Stimulated activated CD8-positive, alpha-beta memory T cell treated with anti-CD3 and anti-CD28 coated beads, Interleukin-15, amount 100 ng/mL, for 24 hours (primary cell): ENCODE measurements at regions not wholly inside any gene's neighbourhood (a gene's known extent, or its start where the extent isn't known, plus 50 kb on each side); places are given as distances from the start of the nearest gene placed in this dataset.

Experiments
- DNase-seq: peaks from one replicate; pipeline ENCODE4 v3.0.0-alpha.2; 2020; ENCODE audit warnings: low read depth

DNA sequence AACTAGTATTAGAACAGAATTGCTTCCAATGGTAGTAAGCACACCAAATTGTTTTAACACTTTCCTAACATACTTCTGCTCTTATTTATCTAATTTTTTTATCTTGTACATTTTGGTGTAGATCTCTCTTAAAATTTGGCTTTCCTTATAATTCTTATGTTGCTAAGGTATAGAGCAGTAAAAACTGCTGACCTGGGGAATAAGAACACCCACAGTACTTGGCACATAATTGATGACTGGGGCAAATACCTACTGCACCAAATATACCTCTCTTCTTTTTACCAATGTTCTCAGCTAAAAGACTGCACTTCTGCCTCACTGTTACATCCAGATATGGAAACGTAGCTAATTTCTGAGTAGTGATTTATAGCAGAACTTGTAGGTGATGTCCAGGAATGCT lies 642.2 kb downstream of the LIG4 start:
- no peak for DNase-seq

DNA sequence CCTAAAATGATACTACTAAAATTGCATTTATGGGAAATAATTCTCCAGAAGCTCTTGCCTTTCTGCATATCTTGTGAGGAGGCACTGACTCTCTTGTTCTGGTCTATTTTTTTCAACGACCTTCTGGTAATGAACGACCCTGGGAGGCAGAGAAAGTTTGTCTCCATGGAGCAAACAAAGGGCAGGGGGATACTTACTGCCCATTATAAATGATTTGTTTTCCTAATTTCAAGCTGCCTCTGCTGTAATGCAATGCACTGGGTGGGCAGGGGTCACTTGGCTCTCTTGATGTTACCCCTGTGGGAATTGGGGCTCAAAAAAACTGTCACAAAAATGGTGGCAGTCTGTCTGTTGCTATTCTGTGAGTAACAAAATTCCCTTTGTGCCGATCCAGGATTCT lies 643.2 kb downstream of the LIG4 start:
- DNase-seq = no peak

DNA sequence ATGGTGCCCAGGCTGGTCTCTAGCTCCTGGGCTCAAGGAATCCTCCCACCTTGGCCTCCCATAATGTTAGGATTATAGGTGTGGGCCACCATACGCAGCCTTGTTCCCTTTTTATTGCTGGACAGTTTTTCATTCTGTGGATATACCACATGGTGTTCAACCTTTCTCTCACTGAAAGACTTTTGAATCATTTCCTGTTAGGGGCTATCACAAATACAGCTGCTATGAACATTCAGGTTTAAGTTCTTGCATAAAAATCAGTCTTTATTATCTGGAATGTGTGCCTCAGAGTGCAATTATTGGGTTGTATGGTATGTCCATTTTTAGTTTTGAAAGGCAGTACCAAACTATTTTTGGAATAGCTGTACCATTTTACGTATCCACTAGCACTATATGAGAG lies 647.2 kb downstream of the LIG4 start:
- no peak for DNase-seq

DNA sequence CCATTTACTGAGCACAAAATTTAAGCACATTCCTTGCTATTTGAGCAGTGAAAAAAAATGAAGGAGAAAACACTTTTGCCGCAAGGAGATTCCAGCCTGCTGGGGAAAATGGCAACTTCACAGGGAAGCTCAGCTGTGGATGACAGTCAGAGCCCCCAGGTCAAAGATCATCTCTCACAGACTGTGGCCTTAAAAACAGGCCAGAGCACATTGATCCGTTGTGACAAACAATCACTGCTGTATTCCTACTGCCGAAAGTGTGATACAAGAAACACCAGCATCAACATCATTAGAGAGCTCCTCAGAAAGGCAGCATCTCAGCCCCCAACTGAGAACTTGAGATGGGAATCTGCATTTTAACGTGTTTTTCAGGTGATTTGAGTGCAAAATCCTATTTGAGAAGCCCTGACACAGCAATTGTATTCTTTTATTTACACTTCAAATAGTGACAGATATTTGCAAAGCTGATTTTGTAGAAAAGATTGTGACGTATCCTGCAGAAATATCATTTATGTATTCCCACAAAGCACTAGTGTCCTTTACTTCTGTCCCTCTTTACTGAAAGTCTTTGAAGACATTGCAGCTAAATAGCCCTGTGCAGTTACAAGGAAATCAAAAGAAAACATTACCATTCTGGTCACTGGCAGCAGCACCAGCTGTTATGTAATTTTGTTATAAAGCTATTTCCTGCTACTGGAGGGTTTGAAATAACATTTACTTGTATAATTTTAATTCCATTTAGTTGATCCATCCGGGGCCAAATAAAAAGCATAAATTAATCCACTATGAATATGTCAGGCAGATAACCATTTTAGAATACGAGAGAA lies 652.0 kb downstream of the LIG4 start:
- DNase-seq = no peak

DNA sequence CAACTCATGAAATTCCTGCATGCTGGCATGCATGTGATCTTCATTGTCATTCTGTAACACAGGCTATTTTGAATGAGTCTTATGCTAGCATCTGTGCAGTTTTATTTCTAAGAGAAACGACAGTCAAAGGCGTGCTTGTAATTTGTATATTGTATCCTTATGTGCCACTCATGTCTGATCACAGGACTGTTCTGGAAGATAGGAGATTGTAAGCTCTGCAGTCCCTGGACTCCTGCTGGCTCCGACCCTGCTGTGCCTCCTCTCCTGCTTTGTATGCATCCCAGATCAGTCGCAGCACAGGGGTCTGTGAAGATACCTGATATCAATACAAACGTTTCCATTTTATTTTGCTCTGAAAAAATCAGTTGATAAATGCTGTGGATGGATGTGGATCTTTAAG lies 653.1 kb downstream of the LIG4 start:
- no peak for DNase-seq

DNA sequence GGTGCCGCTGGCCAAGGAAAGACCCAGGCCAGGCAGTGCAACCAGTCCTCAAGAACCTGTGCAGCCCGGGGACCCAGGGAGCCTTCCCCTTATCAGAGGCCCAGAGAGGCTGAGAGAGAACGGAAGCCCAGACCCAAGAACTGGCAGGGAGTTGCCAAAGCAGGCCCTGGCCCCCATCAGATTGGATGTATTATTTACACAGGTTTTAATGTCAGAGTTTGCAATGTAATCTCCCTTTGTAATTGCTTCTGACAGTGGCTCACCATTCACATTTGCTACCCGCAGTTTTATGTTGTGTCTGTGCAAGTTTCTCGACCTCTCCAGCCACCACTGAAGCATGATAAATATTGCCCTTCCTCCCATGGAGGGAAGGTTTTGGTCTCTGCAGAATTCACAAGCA lies 660.9 kb downstream of the LIG4 start:
- no peak for DNase-seq

DNA sequence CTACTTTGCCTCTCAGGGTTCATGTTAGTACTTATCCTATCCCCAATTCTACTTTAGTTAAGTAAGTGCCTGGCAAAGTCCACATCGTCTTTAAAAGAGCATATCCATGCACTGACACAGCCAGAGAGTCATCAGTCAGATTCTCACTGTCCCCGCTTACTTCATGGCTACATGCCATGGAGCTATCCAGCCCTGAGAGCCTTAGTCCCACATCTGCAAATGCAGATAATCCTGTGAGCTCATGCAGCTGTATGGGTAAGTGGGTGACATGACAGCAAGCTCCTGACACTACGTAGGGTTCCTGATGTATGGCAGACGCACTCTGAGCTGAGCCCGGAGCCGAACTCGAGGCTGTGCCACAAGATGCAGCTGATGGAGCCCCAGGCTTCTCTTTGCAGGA lies 661.5 kb downstream of the LIG4 start:
- no peak for DNase-seq

DNA sequence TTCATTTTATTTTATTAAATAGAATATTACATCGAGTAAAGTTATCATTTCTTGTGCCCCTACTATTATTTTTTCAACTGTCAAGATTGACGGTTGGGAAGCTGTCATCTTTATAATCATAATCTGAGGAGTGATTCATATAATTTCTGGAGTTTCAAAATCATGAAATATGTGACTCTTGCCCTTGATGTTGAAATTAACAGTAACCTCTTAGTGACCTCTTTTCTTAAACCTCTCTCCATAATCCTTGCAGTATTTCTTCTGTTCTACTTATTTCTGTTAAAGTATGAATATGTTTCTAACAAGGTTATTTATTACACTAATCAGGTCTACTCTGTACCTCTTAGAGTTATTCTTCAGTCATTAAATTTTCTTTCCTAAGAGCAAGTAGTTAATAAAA lies 663.8 kb downstream of the LIG4 start:
- DNase-seq = no peak

DNA sequence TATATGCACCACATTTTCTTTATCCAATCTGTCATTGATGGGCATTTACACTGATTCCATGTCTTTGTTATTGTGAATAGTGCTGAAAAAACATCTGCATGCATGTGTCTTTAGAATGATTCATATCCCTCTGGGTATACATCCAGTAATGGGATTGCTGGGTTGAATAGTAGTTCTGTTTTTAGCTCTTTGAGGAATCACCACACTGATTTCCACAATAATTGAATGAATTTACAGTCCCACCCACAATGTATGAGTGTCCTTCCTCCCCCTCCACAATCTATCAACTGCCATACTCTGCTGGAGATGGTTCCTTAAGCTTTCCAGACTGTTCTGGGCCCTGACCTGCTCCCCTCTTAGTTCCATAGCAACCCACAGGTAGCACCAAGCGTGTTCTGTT lies 667.0 kb downstream of the LIG4 start:
- DNase-seq = no peak

DNA sequence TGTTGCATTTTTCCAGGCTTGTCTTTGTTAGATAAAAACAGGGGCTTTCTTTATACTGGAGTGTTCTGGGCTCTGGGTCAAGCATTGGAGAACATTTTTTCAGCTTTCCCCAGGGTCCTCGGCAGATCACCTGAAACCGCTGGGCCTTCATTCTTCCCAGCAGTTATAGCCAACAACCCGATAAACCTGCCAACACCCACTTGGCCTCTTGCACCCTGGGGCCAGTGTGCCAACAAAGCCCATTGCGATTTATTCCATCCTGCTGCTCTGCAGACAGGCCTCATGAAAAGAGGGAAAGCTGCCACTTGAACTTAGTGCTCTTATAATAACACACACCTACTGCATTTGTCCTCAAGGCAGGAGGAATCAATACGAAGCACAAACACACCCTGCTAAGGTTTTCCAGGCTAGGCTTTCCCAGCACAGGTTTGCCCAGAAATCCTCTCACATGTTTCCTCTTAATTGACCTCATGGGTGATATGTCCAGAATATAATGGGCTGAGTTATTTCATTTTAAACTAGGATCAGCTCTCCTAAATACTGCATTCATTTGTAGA lies 669.3 kb downstream of the LIG4 start:
- no peak for DNase-seq

DNA sequence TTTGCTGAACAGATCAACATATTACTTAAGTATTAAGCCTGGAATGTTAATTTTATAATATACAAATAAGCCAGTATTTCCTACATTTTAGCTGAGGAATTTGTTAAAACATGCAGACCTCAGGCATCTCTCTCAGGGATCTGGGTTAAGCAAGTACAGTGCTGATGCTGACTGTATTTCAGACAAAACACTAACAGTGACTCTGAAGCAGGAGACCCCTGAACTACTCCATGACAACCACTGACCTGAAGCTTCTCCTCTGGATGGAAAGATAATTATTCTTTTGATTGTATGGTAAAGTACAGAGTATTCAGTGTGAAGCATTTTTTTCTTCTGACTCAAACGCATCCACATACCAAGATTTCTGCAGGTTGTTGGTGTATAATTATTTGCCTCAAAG lies 680.8 kb downstream of the LIG4 start:
- no peak for DNase-seq

DNA sequence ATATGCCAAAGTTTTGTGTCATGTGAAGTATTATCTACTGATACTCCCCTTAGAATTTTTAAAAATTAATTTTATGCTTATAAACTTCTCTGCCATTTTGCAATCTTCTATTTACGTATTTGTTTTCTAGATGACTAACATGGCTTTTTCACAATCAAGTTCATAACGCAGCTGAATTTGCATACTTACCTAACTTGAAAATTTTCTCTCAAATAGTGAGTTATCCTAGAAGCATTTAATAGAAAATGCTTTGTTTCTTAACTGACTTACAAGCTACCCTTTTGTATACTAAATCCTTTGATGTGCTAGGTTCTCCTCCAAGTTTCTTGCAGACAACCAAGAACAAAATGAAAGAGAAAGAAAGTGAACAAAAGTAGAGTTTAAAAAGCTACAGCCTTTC lies 683.5 kb downstream of the LIG4 start:
- no peak for DNase-seq

DNA sequence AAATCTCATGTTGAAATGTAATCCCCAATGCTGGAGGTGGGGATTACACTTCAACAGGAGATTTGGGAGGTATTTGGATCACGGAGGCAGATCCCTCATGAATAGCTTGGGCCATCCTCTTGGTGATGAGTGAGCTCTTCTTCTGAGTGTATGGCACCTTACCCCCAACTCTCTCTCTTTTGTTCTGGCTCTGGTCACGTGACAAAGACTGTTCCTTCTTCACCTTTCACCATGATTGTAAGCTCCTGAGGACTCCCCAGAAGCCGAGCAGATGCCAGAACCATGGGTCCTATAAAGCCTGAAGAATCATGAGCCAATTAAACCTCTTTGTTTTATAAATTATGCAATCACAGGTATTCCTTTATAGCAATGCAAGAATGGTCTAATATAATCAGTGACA lies 684.2 kb downstream of the LIG4 start:
- no peak for DNase-seq

DNA sequence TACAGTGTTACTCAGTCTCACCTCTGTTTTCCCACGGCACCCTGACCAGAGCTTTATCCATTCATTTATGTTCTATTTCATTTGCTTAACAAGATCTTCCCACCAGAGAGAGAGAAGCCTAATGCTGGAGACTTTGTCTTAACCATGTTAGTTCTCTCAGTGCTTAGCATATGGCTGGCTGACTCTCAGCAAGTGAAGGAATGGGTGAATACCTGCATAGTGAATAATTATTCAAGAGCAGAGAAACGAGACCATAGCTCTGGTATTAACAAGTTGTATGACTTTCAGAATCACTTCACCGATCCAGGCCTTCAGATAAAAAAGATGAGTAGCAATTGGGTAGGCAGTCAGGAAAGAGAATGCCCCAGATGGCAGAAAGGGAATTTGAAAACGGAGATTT lies 686.3 kb downstream of the LIG4 start:
- no peak for DNase-seq

DNA sequence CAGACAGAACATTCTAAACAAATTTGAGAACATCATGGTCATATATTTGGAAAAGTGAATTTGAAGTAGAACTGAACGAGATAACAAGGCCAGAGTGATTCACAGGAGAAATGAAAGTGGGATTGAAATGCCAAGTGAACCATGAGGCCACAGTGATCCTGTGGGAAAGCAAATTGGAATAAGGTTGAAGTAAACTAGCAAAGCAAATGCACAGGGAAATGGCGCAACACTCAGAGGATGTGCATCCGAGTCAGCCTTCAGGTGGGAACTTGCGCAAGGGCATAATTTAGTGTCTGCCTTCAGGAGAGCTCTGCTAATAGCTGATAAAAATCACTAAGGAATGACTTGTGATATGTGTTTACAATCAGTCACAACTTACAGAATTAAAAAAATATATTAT lies 696.6 kb downstream of the LIG4 start:
- DNase-seq = no peak

DNA sequence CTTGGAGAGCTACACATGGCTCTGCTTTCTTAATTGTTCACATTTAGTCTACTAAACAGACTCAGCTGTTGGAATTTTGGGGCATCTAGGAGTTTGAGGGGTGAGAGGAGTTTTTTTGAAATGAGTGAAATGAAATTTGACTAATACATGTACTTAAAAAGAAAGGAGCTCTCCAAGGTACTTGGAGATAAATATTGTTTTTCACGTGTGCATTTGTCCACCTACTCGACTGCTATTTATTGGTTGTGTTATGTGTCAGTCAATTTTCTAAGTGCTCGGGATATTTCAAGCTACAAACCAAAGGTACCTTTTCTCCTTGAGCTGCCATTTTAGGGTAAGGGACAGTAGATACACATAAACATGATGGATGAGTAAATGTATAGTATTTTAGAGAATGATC lies 697.0 kb downstream of the LIG4 start:
- DNase-seq = no peak

DNA sequence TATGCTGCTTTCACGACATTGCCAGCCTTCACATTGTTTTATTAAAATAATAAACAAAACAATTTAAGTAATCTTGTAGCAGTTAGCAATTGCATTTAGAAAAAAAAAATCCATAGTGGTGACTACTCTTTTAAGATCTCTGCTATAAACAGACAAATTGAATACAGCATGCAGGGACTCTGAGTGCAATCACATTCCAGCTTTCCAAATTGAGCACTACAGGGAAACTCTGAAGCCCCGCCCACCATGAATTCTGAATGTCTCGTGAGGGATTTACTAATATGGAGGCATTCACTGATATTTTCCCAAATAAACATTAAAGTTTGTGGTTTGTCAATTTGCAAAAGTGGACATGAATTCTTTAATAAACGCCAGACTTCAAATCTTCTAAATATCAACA lies 698.8 kb downstream of the LIG4 start:
- DNase-seq = no peak

DNA sequence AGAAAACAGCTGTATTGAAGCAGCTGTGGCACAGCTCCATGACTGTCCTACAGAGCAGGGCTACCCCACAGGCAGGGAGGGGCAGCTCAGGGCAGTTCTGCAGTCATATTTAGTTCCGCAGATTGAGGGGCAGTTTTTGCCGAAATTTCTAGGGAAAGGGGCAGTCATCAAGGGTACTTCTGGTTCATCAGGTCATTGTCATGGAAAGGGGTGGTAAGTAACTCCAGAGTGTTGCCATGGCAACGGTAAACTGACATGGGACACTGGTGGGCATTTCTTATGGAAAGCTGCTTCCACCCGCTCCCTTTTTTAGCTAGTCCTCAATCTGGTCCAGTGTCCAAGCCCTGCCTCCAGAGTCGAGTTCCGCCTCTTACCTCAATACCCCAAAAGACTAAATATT lies 702.8 kb downstream of the LIG4 start:
- no peak for DNase-seq

DNA sequence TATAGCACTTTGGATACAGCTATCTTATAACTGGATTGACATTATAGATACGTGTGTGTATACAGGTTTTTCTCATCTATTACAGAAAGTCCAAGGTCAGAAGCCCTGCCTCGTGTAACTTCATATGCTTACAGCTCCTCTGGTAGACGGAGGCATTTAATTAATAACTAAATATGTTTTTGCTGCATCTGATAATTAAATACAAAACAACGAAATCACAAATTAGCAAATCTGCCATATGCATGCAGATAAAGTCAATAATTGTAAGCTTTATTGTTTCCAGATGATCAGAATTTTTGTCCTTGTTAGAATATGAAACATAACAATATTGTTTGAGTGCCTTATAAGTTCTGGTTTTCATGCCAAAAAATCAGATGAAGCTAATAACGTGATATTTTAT lies 717.7 kb downstream of the LIG4 start:
- DNase-seq = no peak

DNA sequence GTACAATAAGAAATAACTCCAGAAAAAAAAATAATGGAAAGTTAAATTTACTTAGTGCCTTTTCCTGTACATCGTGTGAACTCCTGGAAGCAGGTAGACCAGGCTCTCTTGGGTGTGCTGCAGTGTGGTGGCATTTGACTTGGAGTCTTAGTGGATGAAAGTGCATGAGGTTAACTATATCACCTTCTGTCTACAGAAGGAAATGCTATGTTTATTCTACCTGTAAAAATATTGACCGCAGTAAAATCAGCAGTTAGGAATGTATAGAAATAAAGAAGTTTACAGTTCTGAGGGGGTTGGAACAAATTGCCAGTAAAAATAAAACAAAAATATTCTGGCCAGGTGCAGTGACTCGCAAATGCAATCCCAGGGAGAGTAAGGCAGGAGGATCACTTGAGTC lies 722.1 kb downstream of the LIG4 start:
- no peak for DNase-seq

DNA sequence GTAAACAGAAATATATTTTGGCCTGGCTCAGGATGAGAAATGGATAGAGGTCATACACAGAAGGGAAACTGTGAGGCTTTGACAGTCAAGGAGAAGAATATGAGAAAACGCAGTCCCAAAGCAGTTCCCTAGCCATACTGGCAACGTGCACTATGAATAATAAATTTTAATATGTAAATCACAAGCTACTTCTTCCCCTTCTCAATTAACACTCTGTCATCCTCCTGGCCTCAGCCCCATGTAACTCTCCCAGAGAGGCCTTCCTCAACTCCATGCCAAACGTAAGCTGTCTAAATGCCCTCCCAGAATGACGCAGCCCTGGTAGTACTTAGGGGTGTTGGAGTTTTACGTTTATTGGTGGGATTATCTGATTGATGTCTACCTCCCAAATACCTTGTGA lies 732.6 kb downstream of the LIG4 start:
- DNase-seq = no peak

DNA sequence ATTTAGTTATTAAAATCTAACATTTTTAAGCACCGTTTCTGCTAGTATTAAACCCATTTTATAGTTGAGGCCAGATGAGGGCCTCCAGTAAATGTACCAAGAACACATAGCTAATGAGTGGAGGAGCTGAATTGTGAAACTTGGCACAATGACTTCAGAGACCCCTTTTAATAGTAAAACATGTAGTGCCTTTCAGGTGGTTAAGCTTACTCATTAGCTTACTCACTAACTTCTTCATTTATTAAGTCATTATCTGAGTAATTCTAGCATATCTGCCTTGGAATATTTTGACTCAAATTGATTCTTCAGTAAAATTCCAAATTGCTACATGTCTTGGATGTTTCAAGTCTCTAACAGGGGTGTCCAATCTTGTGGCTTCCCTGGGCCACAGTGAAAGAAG lies 735.2 kb downstream of the LIG4 start:
- DNase-seq = no peak

DNA sequence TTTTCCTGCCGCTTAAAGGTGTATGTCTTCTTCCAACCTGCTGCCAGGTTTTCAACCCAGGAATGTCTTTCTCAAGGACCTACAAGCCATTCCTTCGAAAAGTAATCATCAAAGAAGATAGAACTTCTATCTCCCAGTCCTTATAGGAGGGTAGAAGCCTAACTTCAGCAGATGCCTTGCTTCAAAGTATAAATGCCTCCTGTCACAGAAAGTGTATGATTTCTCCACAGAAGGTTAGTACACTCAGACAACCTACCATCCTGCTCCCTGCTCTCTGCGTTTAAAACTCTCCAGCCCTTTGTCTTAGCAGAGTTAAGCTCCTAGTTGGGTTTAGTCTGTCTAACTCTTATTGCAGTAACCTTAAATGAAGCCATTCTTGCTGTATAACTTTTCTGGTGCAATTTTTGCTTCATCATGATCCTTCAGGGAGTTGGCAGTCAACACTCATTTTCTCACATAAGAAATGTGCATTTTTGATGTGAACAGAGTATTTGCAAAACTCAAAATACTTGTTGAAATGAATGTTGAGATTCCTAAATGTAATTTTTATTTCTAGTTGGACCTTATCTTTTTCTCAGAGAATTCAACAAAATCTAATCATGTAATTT lies 737.5 kb downstream of the LIG4 start:
- DNase-seq = no peak
